IPS-15b (cell line): ENCODE measurements at regions not wholly inside any gene's neighbourhood (a gene's known extent, or its start where the extent isn't known, plus 50 kb on each side); places are given as distances from the start of the nearest gene placed in this dataset.

Experiments
- H3K27me3 ChIP-seq: one replicate; pipeline ENCODE4 v1.6.1; 2013; ENCODE audit warnings: low read length; ENCODE audit not compliant: control insufficient read depth, insufficient read depth
- H3K36me3 ChIP-seq: one replicate; pipeline ENCODE4 v1.6.1; 2013; ENCODE audit warnings: low read length; ENCODE audit not compliant: control insufficient read depth, insufficient read depth
- H3K4me1 ChIP-seq: one replicate; pipeline ENCODE4 v1.6.1; 2013; ENCODE audit warnings: mild to moderate bottlenecking, low read length; ENCODE audit not compliant: control insufficient read depth, insufficient read depth
- H3K4me3 ChIP-seq: one replicate; pipeline ENCODE4 v1.5.1; 2013; ENCODE audit warnings: low read depth, low read length
- H3K9ac ChIP-seq: one replicate; pipeline ENCODE4 v1.6.1; 2013; ENCODE audit warnings: low read depth, mild to moderate bottlenecking, low read length
- H3K9me3 ChIP-seq: one replicate; pipeline ENCODE4 v1.6.1; 2013; ENCODE audit warnings: mild to moderate bottlenecking, low read length; ENCODE audit not compliant: control insufficient read depth, insufficient read depth

DNA sequence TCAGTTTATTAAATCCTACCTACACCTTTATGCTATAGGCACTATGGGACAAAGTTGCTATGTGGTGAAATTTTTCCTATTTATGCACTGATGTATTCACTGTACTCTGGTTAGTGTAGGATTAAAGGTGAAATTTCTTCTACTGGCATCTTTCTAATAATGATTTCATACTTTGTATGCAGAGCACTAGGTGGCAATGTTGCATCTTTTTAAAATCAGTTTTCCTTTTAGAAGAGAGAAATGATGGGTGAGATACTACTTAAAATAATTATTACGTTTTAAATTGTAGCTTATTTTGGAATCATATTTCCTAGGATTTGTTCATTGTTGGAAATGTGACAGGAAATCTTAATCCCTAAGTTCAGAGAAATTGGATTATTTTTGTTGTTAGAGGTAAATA lies 150.9 kb downstream of the CD8B2 start:
- Histone ChIP-seq H3K4me3 (no peak overlapping the region), H3K27me3 (no peaks in the 10 kb centered on the region), H3K9me3 (no peaks in the 10 kb centered on the region), H3K4me1 (no peaks in the 10 kb centered on the region), H3K9ac (no peak overlapping the region), H3K36me3 (no peaks in the 10 kb centered on the region)

GRCh38 chr2:106638580-106638979 lies 151.4 kb downstream of the CD8B2 start:
- Histone ChIP-seq H3K27me3 (no peaks in the 10 kb centered on the region), H3K9me3 (no peaks in the 10 kb centered on the region), H3K9ac (no peak overlapping the region), H3K36me3 (no peaks in the 10 kb centered on the region), H3K4me3 (no peak overlapping the region), H3K4me1 (no peaks in the 10 kb centered on the region)

DNA sequence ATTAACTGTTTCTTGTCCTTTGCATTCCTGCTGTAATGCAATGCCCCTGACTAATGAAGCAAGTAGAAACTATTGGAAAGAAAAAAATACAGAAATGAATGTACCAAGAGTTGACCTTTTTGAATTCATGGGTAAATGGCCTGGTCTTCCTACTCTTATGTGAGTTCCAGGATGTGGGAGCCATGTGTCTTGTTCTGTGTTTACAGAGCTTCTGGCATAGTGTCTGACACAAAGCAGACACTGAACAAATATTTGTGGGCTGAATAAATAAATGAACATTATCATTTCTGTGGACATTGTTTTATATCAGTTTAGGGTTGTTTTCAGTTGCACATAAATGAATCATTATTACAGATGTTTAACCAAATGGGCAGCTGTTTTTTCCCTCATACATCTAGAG lies 155.5 kb downstream of the CD8B2 start:
- Histone ChIP-seq H3K9ac (no peak overlapping the region), H3K27me3 (no peaks in the 10 kb centered on the region)

DNA sequence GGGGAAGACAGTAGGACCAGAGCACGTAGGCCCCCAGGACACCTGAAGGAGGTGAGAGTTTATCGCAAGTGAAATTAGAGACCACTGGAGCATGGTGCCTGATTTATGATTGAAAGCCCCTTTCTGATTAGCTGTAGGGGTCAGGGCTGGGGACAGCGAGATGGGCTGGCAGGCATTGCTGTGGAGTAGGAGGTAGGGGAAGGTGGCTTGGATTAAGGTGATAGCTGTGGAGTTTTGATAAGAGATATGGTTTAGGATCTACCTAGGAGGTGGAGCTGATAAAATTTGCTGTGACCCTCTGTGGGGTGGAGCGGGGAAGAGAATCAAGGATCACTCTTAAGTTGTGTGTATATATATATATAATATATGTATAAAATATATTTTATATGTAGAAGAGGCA lies 157.5 kb downstream of the CD8B2 start:
- no peaks in the 10 kb centered on the region for H3K4me1 ChIP-seq
- H3K9me3 ChIP-seq: no peaks in the 10 kb centered on the region
- no peak overlapping the region for H3K9ac ChIP-seq
- no peak overlapping the region for H3K4me3 ChIP-seq
- no peaks in the 10 kb centered on the region for H3K27me3 ChIP-seq
- no peaks in the 10 kb centered on the region for H3K36me3 ChIP-seq

More for the DNA sequence above, 155.5 kb downstream of the CD8B2 start:
- no peaks in the 10 kb centered on the region for H3K36me3 ChIP-seq
- H3K9me3 ChIP-seq: no peaks in the 10 kb centered on the region
- no peak overlapping the region for H3K4me3 ChIP-seq
- no peaks in the 10 kb centered on the region for H3K4me1 ChIP-seq

- Histone ChIP-seq H3K27me3 (no peaks in the 10 kb centered on the region), H3K36me3 (no peaks in the 10 kb centered on the region), H3K9ac (no peak overlapping the region), H3K4me1 (no peaks in the 10 kb centered on the region), H3K4me3 (no peak overlapping the region), H3K9me3 (no peaks in the 10 kb centered on the region)
Observed at GRCh38 chr2:106646605-106647004, 159.4 kb downstream of the CD8B2 start.

- Histone ChIP-seq H3K4me1 (no peaks in the 10 kb centered on the region), H3K27me3 (no peaks in the 10 kb centered on the region), H3K9ac (no peak overlapping the region), H3K36me3 (no peaks in the 10 kb centered on the region), H3K4me3 (no peak overlapping the region), H3K9me3 (no peaks in the 10 kb centered on the region)
Observed at GRCh38 chr2:106649306-106649705, 162.1 kb downstream of the CD8B2 start.

DNA sequence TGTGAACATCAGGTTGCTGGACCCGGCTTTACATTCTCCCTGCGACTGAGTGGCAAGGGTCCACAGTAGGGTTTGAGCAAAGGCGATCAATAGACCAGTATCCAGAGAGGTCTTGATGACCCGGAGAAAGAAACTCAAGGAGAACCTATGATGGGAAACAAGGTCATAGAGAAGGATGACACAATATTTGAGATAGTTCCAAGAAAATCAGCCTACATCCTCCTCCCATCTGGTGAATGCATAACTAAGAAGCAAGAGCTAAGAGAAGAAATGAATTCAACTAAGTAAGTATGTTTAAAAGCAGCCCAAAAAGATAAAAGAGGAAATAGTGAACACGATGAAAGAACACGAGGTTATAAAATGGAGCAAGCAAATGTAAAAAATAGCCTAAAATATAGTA lies 166.3 kb downstream of the CD8B2 start:
- H3K27me3 ChIP-seq: no peaks in the 10 kb centered on the region
- no peaks in the 10 kb centered on the region for H3K4me1 ChIP-seq
- no peaks in the 10 kb centered on the region for H3K36me3 ChIP-seq
- no peak overlapping the region for H3K9ac ChIP-seq
- no peaks in the 10 kb centered on the region for H3K9me3 ChIP-seq
- H3K4me3 ChIP-seq: no peak overlapping the region

GRCh38 chr2:106658616-106659015 lies 171.5 kb downstream of the CD8B2 start:
- no peak overlapping the region for H3K9ac ChIP-seq
- H3K9me3 ChIP-seq: no peaks in the 10 kb centered on the region
- H3K27me3 ChIP-seq: no peaks in the 10 kb centered on the region
- H3K36me3 ChIP-seq: no peaks in the 10 kb centered on the region
- H3K4me3 ChIP-seq: no peak overlapping the region
- no peaks in the 10 kb centered on the region for H3K4me1 ChIP-seq

DNA sequence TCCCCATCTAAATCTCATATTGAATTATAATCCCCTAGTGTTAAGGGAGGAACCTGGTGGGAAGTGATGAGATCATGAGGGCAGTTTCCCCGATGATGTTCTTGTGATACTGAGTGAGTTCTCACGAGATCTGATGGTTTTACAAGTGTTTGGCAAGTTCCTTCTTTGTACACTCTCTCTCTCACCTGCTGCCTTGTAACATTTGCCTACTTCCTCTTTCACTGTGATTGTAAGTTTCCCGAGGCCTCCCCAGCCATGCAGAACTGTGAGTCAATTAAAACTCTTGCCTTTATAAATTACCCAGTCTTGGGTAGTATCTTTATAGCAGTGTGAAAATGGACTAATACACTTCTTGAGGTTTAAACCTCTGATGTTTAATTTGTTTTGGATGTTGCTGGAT lies 177.5 kb downstream of the CD8B2 start:
- peaks cover under 1% of the 10 kb centered on the region for H3K9me3 ChIP-seq
- no peaks in the 10 kb centered on the region for H3K36me3 ChIP-seq
- H3K27me3 ChIP-seq: no peaks in the 10 kb centered on the region
- no peak overlapping the region for H3K9ac ChIP-seq
- no peaks in the 10 kb centered on the region for H3K4me1 ChIP-seq
- H3K4me3 ChIP-seq: no peak overlapping the region

DNA sequence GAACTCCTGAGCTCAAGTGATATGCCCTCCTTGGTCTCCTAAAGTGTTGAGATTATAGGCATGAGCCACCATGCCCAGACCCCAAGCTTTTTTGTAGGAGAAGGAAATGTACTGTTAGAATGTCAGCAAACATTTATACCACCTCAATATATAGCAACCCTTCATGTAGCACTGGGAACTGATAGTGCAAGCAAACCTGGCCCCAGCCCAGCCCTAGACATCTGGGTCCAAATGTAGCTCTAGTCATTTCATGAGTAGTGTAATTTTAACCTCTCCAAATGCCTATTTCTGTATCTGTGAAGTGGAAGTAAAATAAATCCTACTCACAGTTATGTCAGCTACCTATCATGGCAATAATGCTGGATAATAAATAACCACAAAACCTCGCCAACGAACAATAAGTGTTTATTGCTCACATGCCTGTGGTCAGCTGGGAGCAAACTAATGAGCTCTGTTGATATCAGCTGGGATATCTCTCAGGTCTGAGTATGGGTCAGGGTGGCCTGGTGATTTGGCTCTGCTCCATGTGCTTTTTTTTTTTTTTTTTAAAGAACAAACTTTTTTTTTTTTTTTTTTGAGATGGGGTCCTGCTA lies 180.4 kb downstream of the CD8B2 start:
- no peaks in the 10 kb centered on the region for H3K4me1 ChIP-seq
- no peak overlapping the region for H3K9ac ChIP-seq
- no peaks in the 10 kb centered on the region for H3K36me3 ChIP-seq
- no peaks in the 10 kb centered on the region for H3K27me3 ChIP-seq
- peaks cover 11% of the 10 kb centered on the region for H3K9me3 ChIP-seq
- no peak overlapping the region for H3K4me3 ChIP-seq

DNA sequence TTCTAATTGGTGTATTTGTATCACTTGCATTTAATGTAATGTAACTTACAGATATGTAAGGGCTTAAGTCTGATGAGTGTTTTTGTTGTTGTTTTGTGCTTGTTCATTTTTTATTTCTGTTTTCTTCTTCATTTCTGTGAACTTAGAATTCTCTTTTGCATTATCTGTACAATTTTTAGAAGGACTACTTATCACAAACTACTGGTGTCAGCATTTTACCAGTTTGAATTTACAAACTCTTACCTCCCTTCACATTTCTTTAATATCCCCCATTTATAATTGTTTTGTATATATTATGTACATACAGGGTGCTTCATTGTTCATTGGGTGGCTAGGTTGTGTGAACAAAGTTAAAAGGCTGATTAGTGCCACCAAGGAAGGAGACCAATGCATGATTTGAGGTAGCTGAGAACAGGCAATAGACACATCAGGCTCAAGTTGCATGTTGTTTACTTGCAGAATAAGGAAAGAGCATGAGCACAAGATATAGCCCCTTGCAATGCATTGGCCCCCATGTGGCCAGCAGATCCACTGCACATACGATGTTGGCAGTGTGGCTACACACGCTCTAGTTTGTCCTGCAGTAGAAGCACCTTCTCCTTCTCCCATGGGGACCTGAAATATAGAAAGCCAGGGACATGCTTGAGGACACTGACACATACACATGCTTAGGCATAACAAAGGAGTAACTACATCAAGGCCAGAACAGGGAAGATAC lies 198.2 kb downstream of the CD8B2 start:
- no peaks in the 10 kb centered on the region for H3K36me3 ChIP-seq
- no peaks in the 10 kb centered on the region for H3K9me3 ChIP-seq
- H3K27me3 ChIP-seq: no peaks in the 10 kb centered on the region
- H3K4me3 ChIP-seq: no peak overlapping the region
- no peaks in the 10 kb centered on the region for H3K4me1 ChIP-seq
- H3K9ac ChIP-seq: no peak overlapping the region

DNA sequence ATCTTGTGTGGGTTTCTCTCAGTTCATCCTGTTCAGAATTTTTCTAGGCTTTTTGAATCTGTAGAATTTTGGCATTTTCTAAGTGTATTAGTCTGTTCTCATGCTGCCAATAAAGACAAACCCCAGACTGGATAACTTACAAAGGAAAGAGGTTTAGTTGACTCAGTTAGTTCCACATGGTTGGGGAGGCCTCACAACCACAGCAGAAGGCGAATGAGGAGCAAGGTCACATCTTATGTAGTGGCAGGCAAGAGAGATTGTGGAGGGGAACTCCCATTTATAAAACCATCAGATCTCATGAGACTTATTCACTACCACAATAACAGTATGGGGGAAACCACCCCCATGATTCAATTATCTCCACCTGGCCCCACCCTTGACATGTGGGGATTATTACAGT lies 199.2 kb downstream of the ST6GAL2 start:
- no peaks in the 10 kb centered on the region for H3K36me3 ChIP-seq
- H3K4me1 ChIP-seq: no peaks in the 10 kb centered on the region
- no peak overlapping the region for H3K9ac ChIP-seq
- H3K4me3 ChIP-seq: no peak overlapping the region
- H3K27me3 ChIP-seq: no peaks in the 10 kb centered on the region
- no peaks in the 10 kb centered on the region for H3K9me3 ChIP-seq
